Vagina (tissue), 2 donors: ENCODE measurements at regions not wholly inside any gene's neighbourhood (a gene's known extent, or its start where the extent isn't known, plus 50 kb on each side); places are given as distances from the start of the nearest gene placed in this dataset.

Experiments used
- CTCF ChIP-seq, 3 experiments: fragments of 450-650 bp in 2 of 3; fragments of 200-600 bp in 1 of 3; sonication (generic) in 1 of 3; IDR thresholded peaks; one replicate each; pipeline ENCODE4 v1.5.1; 2017 to 2019; ENCODE audit warnings: antibody characterized with exemption in 3 of 3, mild to moderate bottlenecking in 2 of 3, moderate library complexity in 2 of 3
- POLR2AphosphoS5 ChIP-seq, 2 donors: sonication (generic); formaldehyde crosslinking; IDR thresholded peaks; one replicate each; pipeline ENCODE4 v1.9.0; 2017; ENCODE audit warnings: antibody characterized with exemption in 2 of 2, mild to moderate bottlenecking in 2 of 2, low read depth in 1 of 2; ENCODE audit not compliant: insufficient read depth in 1 of 2

GRCh38 chr1:30516485-30516858, 206.9 kb downstream of the MATN1 start:
- TF ChIP-seq CTCF (IDR thresholded peaks at IDR 0.05) (no peak), POLR2AphosphoS5 (IDR thresholded peaks at IDR 0.05; ENCODE audit: insufficient read depth in 1 of 2, low read depth in 1 of 2) (no peak)
